ENCODE measurements at regions not wholly inside any gene's neighbourhood (a gene's known extent, or its start where the extent isn't known, plus 50 kb on each side); places are given as distances from the start of the nearest gene placed in this dataset.

DNA sequence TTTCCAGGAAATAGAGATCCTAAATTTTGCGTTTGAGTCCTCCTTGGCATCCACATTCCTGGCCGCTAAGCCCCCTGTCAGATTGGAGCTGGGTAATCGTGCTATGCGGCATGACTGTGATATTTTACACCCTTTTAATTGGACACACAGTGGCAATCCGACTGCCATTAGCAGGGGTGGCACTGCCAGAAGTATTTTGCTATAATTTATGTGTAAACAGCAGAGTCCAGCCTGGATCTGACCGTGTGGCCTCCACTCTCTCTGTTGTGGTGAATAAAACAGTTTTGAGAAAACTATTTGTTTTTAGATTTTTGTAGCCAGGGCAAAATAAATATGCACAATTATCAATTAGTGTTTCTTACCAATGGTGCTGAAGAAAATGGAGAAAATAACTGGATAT lies 281.0 kb upstream of the IRX2 start:
- no peak for ATAC-seq
- ChIA-PET POLR2A (ENCODE audit: unreplicated experiment) (no interaction called here), CTCF (no interaction called here)
- Histone ChIP-seq H3K4me3 (ENCODE audit: low read length) (no peak overlapping the region), H3K9ac (ENCODE audit: low read length) (no peak overlapping the region), H3F3A (ENCODE audit: low read length, unreplicated experiment) (no peaks in the 10 kb centered on the region), H4K20me1 (ENCODE audit: low read length) (no peaks in the 10 kb centered on the region), H3K4me2 (ENCODE audit: low read length) (no peak overlapping the region), H3K36me3 (ENCODE audit: low read depth, low read length) (no peaks in the 10 kb centered on the region), H3K27me3 (ENCODE audit: low read length) (no peaks in the 10 kb centered on the region), H3K27ac (ENCODE audit: low read length) (no peak overlapping the region), H3K4me1 (ENCODE audit: insufficient read depth, low read length) (no peaks in the 10 kb centered on the region), H2AFZ (ENCODE audit: low read length) (no peak overlapping the region), H3K9me3 (ENCODE audit: low read length) (0 out of 2 replicates have a peak, but pooled peaks cover 2% of the 10 kb centered on the region), H3K79me2 (ENCODE audit: low read length) (no peaks in the 10 kb centered on the region), H3K9me2 (replicated peaks; ENCODE audit: low read length) (no peaks in the 10 kb centered on the region)
- DNase-seq = no peak
- no TSS peak for BruUV-seq (replicated peaks)
- intact Hi-C loops (cut with micrococcal nuclease) = no loop called here
- TF ChIP-seq, protein P1, sequence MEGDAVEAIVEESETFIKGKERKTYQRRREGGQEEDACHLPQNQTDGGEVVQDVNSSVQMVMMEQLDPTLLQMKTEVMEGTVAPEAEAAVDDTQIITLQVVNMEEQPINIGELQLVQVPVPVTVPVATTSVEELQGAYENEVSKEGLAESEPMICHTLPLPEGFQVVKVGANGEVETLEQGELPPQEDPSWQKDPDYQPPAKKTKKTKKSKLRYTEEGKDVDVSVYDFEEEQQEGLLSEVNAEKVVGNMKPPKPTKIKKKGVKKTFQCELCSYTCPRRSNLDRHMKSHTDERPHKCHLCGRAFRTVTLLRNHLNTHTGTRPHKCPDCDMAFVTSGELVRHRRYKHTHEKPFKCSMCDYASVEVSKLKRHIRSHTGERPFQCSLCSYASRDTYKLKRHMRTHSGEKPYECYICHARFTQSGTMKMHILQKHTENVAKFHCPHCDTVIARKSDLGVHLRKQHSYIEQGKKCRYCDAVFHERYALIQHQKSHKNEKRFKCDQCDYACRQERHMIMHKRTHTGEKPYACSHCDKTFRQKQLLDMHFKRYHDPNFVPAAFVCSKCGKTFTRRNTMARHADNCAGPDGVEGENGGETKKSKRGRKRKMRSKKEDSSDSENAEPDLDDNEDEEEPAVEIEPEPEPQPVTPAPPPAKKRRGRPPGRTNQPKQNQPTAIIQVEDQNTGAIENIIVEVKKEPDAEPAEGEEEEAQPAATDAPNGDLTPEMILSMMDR (conservative IDR thresholded peaks at IDR 0.05; ENCODE audit: low read depth, low read length) = no peak
- TF ChIP-seq EZH2phosphoT487 (IDR thresholded peaks at IDR 0.05; ENCODE audit: borderline replicate concordance, low read length) (no peak), EZH2 (IDR thresholded peaks at IDR 0.05; ENCODE audit: low read length, unreplicated experiment) (no peak)

GRCh38 chr5:3031733-3032378 lies 280.4 kb upstream of the IRX2 start:
- no peaks in the 10 kb centered on the region for H3K9me3 ChIP-seq (ENCODE audit: low read length)
- no peak overlapping the region for H3K9ac ChIP-seq (ENCODE audit: low read length)
- H3K36me3 ChIP-seq (ENCODE audit: low read depth, low read length) = no peaks in the 10 kb centered on the region
- no peaks in the 10 kb centered on the region for H3F3A ChIP-seq (ENCODE audit: low read length, unreplicated experiment)
- H3K27ac ChIP-seq (ENCODE audit: low read length) = no peak overlapping the region
- no peaks in the 10 kb centered on the region for H3K27me3 ChIP-seq (ENCODE audit: low read length)
- no peak overlapping the region for H3K4me2 ChIP-seq (ENCODE audit: low read length)
- no peaks in the 10 kb centered on the region for H3K79me2 ChIP-seq (ENCODE audit: low read length)
- H4K20me1 ChIP-seq (ENCODE audit: low read length) = no peaks in the 10 kb centered on the region
- H2AFZ ChIP-seq (ENCODE audit: low read length) = no peak overlapping the region
- no peak overlapping the region for H3K4me3 ChIP-seq (ENCODE audit: low read length)
- BruUV-seq (replicated peaks) = no TSS peak
- DNase-seq = no peak
- TF ChIP-seq EZH2phosphoT487 (IDR thresholded peaks at IDR 0.05; ENCODE audit: borderline replicate concordance, low read length) = no peak
- H3K4me1 ChIP-seq (ENCODE audit: insufficient read depth, low read length) = no peaks in the 10 kb centered on the region
- no peak for ATAC-seq
- ChIA-PET POLR2A (ENCODE audit: unreplicated experiment) (no interaction called here), CTCF (no interaction called here)
- intact Hi-C loops (cut with micrococcal nuclease) = no loop called here
- no peaks in the 10 kb centered on the region for H3K9me2 ChIP-seq (replicated peaks; ENCODE audit: low read length)

DNA sequence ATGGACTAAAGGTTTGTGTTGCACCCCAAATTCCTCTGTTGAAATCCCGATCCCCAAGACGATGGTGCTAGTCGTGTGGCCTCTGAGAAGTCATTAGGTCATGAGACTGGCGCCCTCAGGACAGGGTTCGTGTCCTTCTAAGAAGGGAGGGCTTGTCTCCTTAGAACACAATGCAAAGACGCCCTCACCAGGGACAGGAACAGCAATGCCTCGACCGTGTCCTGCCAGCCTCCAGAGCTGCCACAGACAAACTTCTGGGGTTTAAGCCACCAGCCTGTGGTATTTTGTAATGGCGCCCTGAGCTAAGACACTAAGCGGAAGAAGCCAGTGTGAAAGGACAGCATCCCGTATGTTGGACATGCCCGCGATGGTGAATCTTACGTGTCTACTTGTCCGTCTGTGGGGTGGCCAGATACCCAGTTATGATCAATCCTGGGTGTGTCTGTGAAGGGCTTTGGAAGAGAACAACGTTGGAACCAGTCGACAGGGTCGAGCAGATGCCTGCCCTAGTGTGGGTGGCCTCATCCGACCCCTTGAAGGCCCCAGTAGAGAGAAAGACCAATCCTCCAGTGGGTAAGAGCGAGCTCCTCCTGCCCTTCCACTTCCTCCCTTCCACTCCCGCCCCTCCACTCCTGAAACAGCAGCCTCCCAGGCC lies 279.2 kb upstream of the IRX2 start:
- Histone ChIP-seq H3K79me2 (ENCODE audit: low read length) (no peaks in the 10 kb centered on the region), H3K4me1 (ENCODE audit: insufficient read depth, low read length) (no peaks in the 10 kb centered on the region), H3F3A (ENCODE audit: low read length, unreplicated experiment) (no peaks in the 10 kb centered on the region), H4K20me1 (ENCODE audit: low read length) (no peaks in the 10 kb centered on the region), H3K4me2 (ENCODE audit: low read length) (no peak overlapping the region), H3K9me3 (ENCODE audit: low read length) (no peaks in the 10 kb centered on the region), H3K4me3 (ENCODE audit: low read length) (no peak overlapping the region), H3K9ac (ENCODE audit: low read length) (no peak overlapping the region), H3K9me2 (replicated peaks; ENCODE audit: low read length) (no peaks in the 10 kb centered on the region), H3K36me3 (ENCODE audit: low read depth, low read length) (no peaks in the 10 kb centered on the region), H3K27ac (ENCODE audit: low read length) (no peak overlapping the region), H2AFZ (ENCODE audit: low read length) (no peak overlapping the region), H3K27me3 (ENCODE audit: low read length) (no peaks in the 10 kb centered on the region)
- ATAC-seq = no peak
- intact Hi-C loops (cut with micrococcal nuclease) = no loop called here
- no TSS peak for BruUV-seq (replicated peaks)
- CTCF ChIA-PET = no interaction called here
- POLR2A ChIA-PET (ENCODE audit: unreplicated experiment) = no interaction called here
- no peak for DNase-seq
- TF ChIP-seq, protein P1 (conservative IDR thresholded peaks at IDR 0.05; ENCODE audit: low read depth, low read length) = no peak
- TF ChIP-seq EZH2phosphoT487 (IDR thresholded peaks at IDR 0.05; ENCODE audit: borderline replicate concordance, low read length) (no peak), EZH2 (IDR thresholded peaks at IDR 0.05; ENCODE audit: low read length, unreplicated experiment) (no peak)
